Coronary artery (tissue), 2 donors: ENCODE measurements at regions not wholly inside any gene's neighbourhood (a gene's known extent, or its start where the extent isn't known, plus 50 kb on each side); places are given as distances from the start of the nearest gene placed in this dataset.

ENCODE experiments used
- DNase-seq: peaks from one replicate; pipeline ENCODE4 v3.0.0-alpha.2; 2017; ENCODE audit warnings: low spot score
- H3K27ac ChIP-seq, 2 donors: fragments of 200-600 bp; sonication (generic); one replicate each; pipeline ENCODE4 v1.5.1; 2016 to 2019
- H3K4me3 ChIP-seq: fragments of 200-600 bp; sonication (generic); 2 replicates; pipeline ENCODE4 v1.5.1; 2016; ENCODE audit warnings: mild to moderate bottlenecking, moderate library complexity
- TF ChIP-seq, protein P1 (sequence below): fragments of 200-600 bp; sonication (generic); IDR thresholded peaks from one replicate; pipeline ENCODE4 v1.5.1; 2019; ENCODE audit warnings: antibody characterized with exemption

DNA sequence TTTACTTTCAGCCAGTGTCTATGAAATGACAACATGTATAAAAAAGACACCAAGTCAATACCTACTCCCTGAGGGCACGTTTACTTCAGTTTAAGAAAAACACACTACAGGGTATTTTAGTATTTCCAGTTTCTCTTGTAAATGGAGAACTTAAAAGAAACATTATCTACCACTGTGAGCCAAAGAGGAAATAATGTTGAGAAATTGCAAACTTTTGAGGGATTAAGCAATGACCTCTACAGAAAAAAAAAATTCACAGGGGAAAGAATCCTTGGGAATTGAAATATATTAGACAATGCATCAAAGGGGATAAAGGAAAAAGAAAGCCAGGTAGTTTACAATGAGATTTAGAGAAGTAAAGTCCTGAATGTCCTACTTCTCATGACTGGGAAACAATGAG is 126.0 kb downstream of the KCNJ2 start:
- no peak overlapping the region for H3K4me3 ChIP-seq
- TF ChIP-seq, protein P1, sequence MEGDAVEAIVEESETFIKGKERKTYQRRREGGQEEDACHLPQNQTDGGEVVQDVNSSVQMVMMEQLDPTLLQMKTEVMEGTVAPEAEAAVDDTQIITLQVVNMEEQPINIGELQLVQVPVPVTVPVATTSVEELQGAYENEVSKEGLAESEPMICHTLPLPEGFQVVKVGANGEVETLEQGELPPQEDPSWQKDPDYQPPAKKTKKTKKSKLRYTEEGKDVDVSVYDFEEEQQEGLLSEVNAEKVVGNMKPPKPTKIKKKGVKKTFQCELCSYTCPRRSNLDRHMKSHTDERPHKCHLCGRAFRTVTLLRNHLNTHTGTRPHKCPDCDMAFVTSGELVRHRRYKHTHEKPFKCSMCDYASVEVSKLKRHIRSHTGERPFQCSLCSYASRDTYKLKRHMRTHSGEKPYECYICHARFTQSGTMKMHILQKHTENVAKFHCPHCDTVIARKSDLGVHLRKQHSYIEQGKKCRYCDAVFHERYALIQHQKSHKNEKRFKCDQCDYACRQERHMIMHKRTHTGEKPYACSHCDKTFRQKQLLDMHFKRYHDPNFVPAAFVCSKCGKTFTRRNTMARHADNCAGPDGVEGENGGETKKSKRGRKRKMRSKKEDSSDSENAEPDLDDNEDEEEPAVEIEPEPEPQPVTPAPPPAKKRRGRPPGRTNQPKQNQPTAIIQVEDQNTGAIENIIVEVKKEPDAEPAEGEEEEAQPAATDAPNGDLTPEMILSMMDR, result no peak
- DNase-seq, result no peak
- H3K27ac ChIP-seq, result no peak overlapping the region

DNA sequence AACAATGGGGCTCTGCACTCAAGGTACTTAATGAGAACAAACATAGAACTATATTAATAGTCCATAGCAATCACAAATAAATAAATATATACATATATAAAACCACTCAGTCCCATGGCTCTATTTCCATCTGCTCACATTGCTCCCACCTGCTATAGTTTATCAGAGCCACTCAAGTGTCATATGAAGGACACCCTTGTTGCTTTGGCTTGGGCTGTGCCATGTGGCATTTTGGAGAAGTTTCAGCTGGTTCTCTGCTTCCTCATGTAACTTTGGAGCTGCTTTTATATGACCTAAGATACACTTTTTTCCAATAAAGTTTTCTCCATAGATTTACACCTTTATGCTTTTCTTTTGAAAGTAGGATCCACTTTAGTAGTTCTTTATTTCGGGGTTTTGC is 126.4 kb downstream of the KCNJ2 start:
- no peak overlapping the region for H3K27ac ChIP-seq
- H3K4me3 ChIP-seq, result no peak overlapping the region
- DNase-seq, result no peak
- TF ChIP-seq, protein P1, result no peak

DNA sequence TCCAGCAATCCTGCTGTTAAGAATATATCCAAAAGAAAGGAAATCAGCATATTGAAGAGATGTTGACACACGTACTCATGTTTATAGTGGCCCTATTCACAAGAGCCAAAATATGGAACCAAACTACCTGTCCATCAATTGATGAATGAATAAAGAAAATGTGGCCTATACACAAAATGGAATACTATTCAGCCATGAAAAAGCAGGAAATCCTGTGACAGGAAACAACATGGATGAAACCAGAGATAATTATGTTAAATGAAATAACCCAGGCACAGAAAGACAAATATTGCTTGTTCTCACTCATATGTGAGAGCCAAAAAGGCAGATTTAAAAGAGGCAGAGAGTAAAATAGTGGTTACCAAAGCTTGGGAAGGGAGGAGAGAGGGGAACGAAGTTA is 127.1 kb downstream of the KCNJ2 start:
- no peak overlapping the region for H3K4me3 ChIP-seq
- H3K27ac ChIP-seq, result no peak overlapping the region
- no peak for DNase-seq
- TF ChIP-seq, protein P1, result no peak

DNA sequence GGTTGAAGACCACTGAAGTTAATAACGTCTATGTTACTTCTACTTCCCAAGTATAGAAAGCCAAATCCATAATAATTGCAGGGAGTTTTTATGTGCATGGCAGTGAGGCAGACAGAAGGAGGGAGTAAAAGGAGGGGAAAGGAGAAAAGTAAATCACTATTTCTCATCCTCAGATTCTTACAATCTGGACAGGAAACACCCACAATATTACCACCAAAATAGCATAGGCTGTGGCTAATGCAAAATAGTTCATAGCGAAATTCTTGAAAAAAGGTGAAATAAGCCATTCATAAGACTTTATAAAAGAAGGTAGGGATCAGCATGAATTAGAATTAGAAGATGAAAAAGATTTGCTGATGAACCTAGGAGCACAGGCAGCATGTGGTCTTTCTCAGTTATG is 128.1 kb downstream of the KCNJ2 start:
- no peak overlapping the region for H3K4me3 ChIP-seq
- TF ChIP-seq, protein P1, result no peak
- H3K27ac ChIP-seq, result no peak overlapping the region
- no peak for DNase-seq

DNA sequence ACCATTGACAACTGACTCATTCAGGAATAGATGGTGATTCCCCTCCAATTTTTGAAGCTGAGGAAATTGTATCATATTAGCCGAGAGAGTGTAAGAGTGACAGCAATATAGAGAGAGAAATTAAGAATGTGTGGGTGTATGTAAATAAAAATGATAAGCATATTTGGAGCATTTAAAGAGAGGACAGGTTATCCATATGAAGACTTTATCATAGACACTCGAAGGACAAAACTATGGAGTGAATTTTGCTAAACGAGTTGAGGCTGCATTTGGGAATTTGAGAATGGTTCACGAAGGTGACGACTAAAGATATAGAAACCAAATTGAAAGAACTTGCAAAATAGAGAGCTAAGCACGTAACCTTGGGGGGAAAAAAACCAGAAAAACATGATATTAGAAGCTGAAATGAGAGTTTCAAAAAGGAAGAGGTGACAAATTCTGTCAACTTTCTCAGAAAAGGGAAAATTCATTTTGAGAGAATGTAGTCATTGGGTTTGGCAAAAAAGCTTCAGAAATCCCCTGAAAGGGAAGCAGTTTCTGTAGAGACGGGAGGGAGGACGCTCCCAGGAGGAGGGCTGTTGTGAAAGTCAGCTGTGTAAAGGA is 129.7 kb downstream of the KCNJ2 start:
- TF ChIP-seq, protein P1, result no peak
- H3K27ac ChIP-seq, result no peak overlapping the region
- H3K4me3 ChIP-seq, result no peak overlapping the region
- DNase-seq, result no peak

DNA sequence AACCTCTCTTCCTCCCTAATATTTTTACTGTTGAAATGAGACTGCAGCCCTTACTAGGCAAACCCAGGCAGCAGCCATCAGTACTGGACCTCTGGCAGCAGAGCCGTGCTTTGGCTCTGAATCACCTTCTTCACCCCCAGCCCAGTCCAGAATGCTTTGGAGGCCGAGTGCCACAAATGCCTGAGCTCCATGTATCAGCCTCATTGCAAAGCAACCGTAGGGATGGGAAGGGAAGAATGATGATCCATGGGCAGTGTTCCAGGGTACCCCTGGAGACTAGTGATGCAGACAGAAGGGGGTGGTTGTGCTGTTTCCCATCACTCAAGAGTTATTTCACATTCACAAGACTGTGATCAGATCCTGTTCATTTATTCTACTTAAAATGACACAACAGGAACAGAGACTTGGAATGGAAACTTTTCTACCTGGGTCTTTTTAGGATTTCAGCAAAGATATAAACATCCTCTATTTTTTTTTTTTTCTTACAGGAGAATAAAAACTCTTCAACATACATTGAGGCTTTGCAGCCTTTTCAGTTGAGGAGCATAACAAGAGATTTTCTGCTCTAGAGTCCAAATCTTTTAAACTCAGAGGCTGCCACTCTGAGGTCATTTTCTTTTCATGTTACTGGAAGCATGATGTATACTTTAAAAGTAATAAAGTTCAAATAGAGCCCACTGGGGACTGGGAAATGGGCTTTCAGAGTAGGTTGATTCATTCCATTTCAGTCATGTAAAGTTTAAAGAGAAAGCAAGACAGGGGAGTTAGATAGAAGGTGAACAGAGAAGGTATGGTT is 138.3 kb downstream of the KCNJ2 start:
- H3K4me3 ChIP-seq, result no peak overlapping the region
- TF ChIP-seq, protein P1, result no peak
- DNase-seq, result no peak
- no peak overlapping the region for H3K27ac ChIP-seq

DNA sequence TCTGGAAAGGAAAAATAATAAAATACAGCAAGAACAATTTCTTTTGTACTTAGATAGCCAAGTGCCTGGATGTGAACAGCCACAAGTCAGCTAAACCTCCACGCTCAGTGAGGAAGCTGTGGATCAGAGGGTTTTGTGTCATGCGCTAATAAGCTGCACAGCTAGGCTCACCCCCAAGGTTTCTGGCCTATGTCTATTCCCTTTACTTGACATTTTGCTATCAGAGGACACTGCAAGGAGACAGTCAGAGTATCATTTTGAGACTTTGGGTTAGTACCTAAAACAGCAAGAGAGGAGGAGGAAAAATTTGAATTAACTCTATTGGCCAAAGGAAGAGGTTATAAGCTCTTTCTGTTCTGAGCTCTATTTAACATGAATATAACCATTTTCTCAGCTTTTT is 139.3 kb downstream of the KCNJ2 start:
- TF ChIP-seq, protein P1, result no peak
- Histone ChIP-seq H3K27ac (no peak overlapping the region), H3K4me3 (no peak overlapping the region)
- DNase-seq, result no peak
